PC-9 (cell line): ENCODE measurements at regions not wholly inside any gene's neighbourhood (a gene's known extent, or its start where the extent isn't known, plus 50 kb on each side); places are given as distances from the start of the nearest gene placed in this dataset.

Source experiments
- BruUV-seq: library from RNA; stranded (reverse); fragments of 400-500 nt; replicated peaks from 2 replicates; lab custom pipeline; 2021; lab: Mats Ljungman, UMichigan
- CTCF ChIA-PET: fragments of 300-600 bp; sonication (Branson Sonifier 250); formaldehyde crosslinking; loops from one replicate; lab custom pipeline; 2022; ENCODE audit warnings: antibody characterized with exemption; lab: Charles Lee
- POLR2A ChIA-PET: fragments of 300-600 bp; sonication (Branson Sonifier 250); formaldehyde crosslinking; loops from one replicate; lab custom pipeline; 2022; ENCODE audit warnings: antibody characterized with exemption; ENCODE audit not compliant: unreplicated experiment; lab: Charles Lee
- DNase-seq, 2 experiments: peaks; one replicate each; pipeline versions ENCODE4 v3.0.0 to v3.0.0-alpha.2; 2015 to 2022; ENCODE audit warnings: mixed read lengths in 1 of 2
- H2AFZ ChIP-seq: fragments of 200-600 bp; sonication (generic); 2 replicates; pipeline ENCODE4 v1.8.1; 2017; ENCODE audit warnings: antibody characterized with exemption
- H3F3A ChIP-seq: fragments of 200-600 bp; sonication (generic); 2 replicates; pipeline ENCODE4 v1.8.1; 2017; ENCODE audit warnings: antibody characterized with exemption, mild to moderate bottlenecking, low read depth; ENCODE audit not compliant: insufficient read depth
- H3K27ac ChIP-seq: fragments of 200-600 bp; sonication (generic); 2 replicates; pipeline ENCODE4 v1.6.1; 2016; ENCODE audit warnings: mixed run types
- H3K27me3 ChIP-seq: fragments of 200-600 bp; sonication (generic); 2 replicates; pipeline ENCODE4 v1.6.1; 2016; ENCODE audit warnings: low read depth, mixed run types; ENCODE audit not compliant: insufficient read depth
- H3K36me3 ChIP-seq: fragments of 200-600 bp; sonication (generic); 2 replicates; pipeline ENCODE4 v1.6.1; 2016; ENCODE audit warnings: low read depth, mixed run types
- H3K4me1 ChIP-seq: fragments of 200-600 bp; sonication (generic); replicated peaks from 2 replicates; pipeline ENCODE4 v1.6.1; 2016; ENCODE audit warnings: mixed run types; ENCODE audit not compliant: insufficient read depth
- H3K4me2 ChIP-seq: fragments of 200-600 bp; sonication (generic); 2 replicates; pipeline ENCODE4 v1.6.1; 2017; ENCODE audit warnings: mixed run types
- H3K4me3 ChIP-seq: fragments of 200-600 bp; sonication (generic); 2 replicates; pipeline ENCODE4 v1.6.1; 2016; ENCODE audit warnings: mixed run types
- H3K79me2 ChIP-seq: fragments of 200-600 bp; sonication (generic); 2 replicates; pipeline ENCODE4 v1.6.1; 2017; ENCODE audit warnings: low read depth, mixed run types
- H3K9me2 ChIP-seq: fragments of 200-600 bp; sonication (generic); 2 replicates; pipeline ENCODE4 v1.8.1; 2017; ENCODE audit warnings: mild to moderate bottlenecking; ENCODE audit not compliant: insufficient read depth
- H3K9me3 ChIP-seq: fragments of 200-600 bp; sonication (generic); 2 replicates; pipeline ENCODE4 v1.8.1; 2016; ENCODE audit warnings: low read depth; ENCODE audit not compliant: insufficient read depth
- H4K20me1 ChIP-seq: fragments of 200-600 bp; sonication (generic); 2 replicates; pipeline ENCODE4 v1.8.1; 2017; ENCODE audit not compliant: insufficient read depth
- EZH2 ChIP-seq: fragments of 200-600 bp; sonication (generic); IDR thresholded peaks from 2 replicates; pipeline ENCODE4 v1.8.0; 2017; ENCODE audit warnings: antibody characterized with exemption, low read depth
- intact Hi-C: fragments of 100-400 bp; cut with micrococcal nuclease; formaldehyde crosslinking; loops from one replicate; pipeline ENCODE4 v1.10.0; 2022; ENCODE audit not compliant: unreplicated experiment
- TF ChIP-seq, protein P1 (sequence below): fragments of 200-600 bp; sonication (generic); conservative IDR thresholded peaks from 2 replicates; pipeline ENCODE4 v1.6.1; 2017; ENCODE audit warnings: mixed run types, antibody characterized with exemption, mild to moderate bottlenecking, moderate library complexity

- Histone ChIP-seq H3K4me3 (no peak overlapping the region), H3K36me3 (no peaks in the 10 kb centered on the region), H3K27me3 (peaks cover 35% of the 10 kb centered on the region; the same call in 1 of the 2 replicates), H3K4me1 (no peaks in the 10 kb centered on the region), H3K27ac (no peak overlapping the region), H3K4me2 (no peak overlapping the region), H3K9me2 (0 out of 2 replicates have a peak, but pooled peaks cover 3% of the 10 kb centered on the region), H3F3A (no peaks in the 10 kb centered on the region), H4K20me1 (no peaks in the 10 kb centered on the region), H2AFZ (no peak overlapping the region), H3K79me2 (no peaks in the 10 kb centered on the region), H3K9me3 (no peaks in the 10 kb centered on the region)
- BruUV-seq = no TSS peak
- no peak for DNase-seq
- TF ChIP-seq, protein P1, sequence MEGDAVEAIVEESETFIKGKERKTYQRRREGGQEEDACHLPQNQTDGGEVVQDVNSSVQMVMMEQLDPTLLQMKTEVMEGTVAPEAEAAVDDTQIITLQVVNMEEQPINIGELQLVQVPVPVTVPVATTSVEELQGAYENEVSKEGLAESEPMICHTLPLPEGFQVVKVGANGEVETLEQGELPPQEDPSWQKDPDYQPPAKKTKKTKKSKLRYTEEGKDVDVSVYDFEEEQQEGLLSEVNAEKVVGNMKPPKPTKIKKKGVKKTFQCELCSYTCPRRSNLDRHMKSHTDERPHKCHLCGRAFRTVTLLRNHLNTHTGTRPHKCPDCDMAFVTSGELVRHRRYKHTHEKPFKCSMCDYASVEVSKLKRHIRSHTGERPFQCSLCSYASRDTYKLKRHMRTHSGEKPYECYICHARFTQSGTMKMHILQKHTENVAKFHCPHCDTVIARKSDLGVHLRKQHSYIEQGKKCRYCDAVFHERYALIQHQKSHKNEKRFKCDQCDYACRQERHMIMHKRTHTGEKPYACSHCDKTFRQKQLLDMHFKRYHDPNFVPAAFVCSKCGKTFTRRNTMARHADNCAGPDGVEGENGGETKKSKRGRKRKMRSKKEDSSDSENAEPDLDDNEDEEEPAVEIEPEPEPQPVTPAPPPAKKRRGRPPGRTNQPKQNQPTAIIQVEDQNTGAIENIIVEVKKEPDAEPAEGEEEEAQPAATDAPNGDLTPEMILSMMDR = no peak
- TF ChIP-seq EZH2 = no peak
- POLR2A ChIA-PET = no interaction called here
- CTCF ChIA-PET = no interaction called here
- intact Hi-C loops = no loop called here
Observed at GRCh38 chr2:65775839-65776238, 343.4 kb upstream of the SPRED2 start.

GRCh38 chr2:65767946-65768345, 335.5 kb upstream of the SPRED2 start:
- Histone ChIP-seq H2AFZ (no peak overlapping the region), H3K9me3 (no peaks in the 10 kb centered on the region), H4K20me1 (no peaks in the 10 kb centered on the region), H3K4me2 (no peak overlapping the region), H3K4me1 (no peaks in the 10 kb centered on the region), H3K27me3 (peaks cover 31% of the 10 kb centered on the region; the same call in 1 of the 2 replicates), H3F3A (no peaks in the 10 kb centered on the region), H3K36me3 (no peaks in the 10 kb centered on the region), H3K79me2 (no peaks in the 10 kb centered on the region), H3K9me2 (no peaks in the 10 kb centered on the region), H3K4me3 (no peak overlapping the region), H3K27ac (no peak overlapping the region)
- no peak for DNase-seq
- no TSS peak for BruUV-seq
- intact Hi-C loops = no loop called here
- TF ChIP-seq EZH2 = no peak
- TF ChIP-seq, protein P1 = no peak
- ChIA-PET POLR2A (no interaction called here), CTCF (no interaction called here)

DNA sequence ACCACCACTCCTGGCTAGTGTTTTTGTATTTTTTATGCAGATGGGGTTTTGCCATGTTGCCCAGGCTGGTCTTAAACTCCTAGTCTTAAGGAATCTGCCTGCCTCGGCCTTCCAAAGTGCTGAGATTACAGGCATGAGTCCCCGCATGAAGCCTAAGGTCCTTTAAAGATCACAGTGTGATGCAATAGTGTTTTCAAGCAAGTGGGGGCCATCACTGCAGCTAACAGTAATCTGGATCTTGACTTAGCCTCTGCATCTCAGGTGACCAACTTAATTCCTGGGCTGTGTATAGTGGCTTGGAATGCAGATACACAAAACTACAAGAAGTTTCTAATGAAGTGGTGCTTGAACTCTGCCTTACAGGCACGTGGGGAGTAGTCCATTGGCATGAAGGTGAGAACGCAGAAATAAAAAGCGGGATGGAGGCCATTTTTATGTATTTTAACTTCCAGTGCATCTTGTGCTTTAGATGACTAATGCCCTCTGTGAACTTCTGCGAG, 334.4 kb upstream of the SPRED2 start:
- Histone ChIP-seq H3K9me3 (no peaks in the 10 kb centered on the region), H3F3A (no peaks in the 10 kb centered on the region), H3K36me3 (no peaks in the 10 kb centered on the region), H3K4me2 (no peak overlapping the region), H2AFZ (no peak overlapping the region), H3K4me1 (no peaks in the 10 kb centered on the region), H3K79me2 (no peaks in the 10 kb centered on the region), H3K27me3 (peaks cover 20% of the 10 kb centered on the region; the same call in 1 of the 2 replicates), H3K27ac (no peak overlapping the region), H3K4me3 (no peak overlapping the region), H4K20me1 (no peaks in the 10 kb centered on the region), H3K9me2 (no peaks in the 10 kb centered on the region)
- TF ChIP-seq, protein P1 = no peak
- TF ChIP-seq EZH2 = no peak
- DNase-seq = no peak
- intact Hi-C loops = no loop called here
- ChIA-PET POLR2A (no interaction called here), CTCF (no interaction called here)
- no TSS peak for BruUV-seq
